ENCODE measurements at regions not wholly inside any gene's neighbourhood (a gene's known extent, or its start where the extent isn't known, plus 50 kb on each side); places are given as distances from the start of the nearest gene placed in this dataset.
"Not testable (repeated sequence)": the region's sequence is repeated elsewhere in the genome, so short reads cannot be mapped to it uniquely, and the experiment has no call there.

- no peaks in the 10 kb centered on the region for H3K9me3 ChIP-seq (ENCODE audit: insufficient read depth, low read length)
- no peak overlapping the region for H3K9ac ChIP-seq (ENCODE audit: insufficient read length, low read depth)
- DNase-seq (ENCODE audit: low read depth, low spot score), result no peak
- no peaks in the 10 kb centered on the region for H3K36me3 ChIP-seq (ENCODE audit: insufficient read depth, insufficient read length, low read length)
- no peaks in the 10 kb centered on the region for H3K27me3 ChIP-seq (ENCODE audit: insufficient read depth, insufficient read length)
- no peaks in the 10 kb centered on the region for H3K4me1 ChIP-seq (ENCODE audit: insufficient read depth, insufficient read length)
- no peak for TF ChIP-seq SUZ12 (IDR thresholded peaks at IDR 0.05; ENCODE audit: extremely low read depth, insufficient read depth, insufficient read length)
- no peak for TF ChIP-seq YY1 (IDR thresholded peaks at IDR 0.05; ENCODE audit: insufficient read depth, insufficient read length)
- TF ChIP-seq ZNF274 (IDR thresholded peaks at IDR 0.05; ENCODE audit: low read depth, low read length), result no peak
- no peak overlapping the region for H3K4me3 ChIP-seq (ENCODE audit: insufficient read length, low read depth)
These were observed 846.6 kb downstream of the MCTP2 start for GRCh38 chr15:95078003-95078402.

GRCh38 chr15:95080228-95080627, 848.9 kb downstream of the MCTP2 start:
- H3K4me1 ChIP-seq (ENCODE audit: insufficient read depth, insufficient read length); H3K9ac ChIP-seq (ENCODE audit: insufficient read length, low read depth); H3K36me3 ChIP-seq (ENCODE audit: insufficient read depth, insufficient read length, low read length); H3K4me3 ChIP-seq (ENCODE audit: insufficient read length, low read depth); H3K9me3 ChIP-seq (ENCODE audit: insufficient read depth, low read length); DNase-seq (ENCODE audit: low read depth, low spot score); H3K27me3 ChIP-seq (ENCODE audit: insufficient read depth, insufficient read length): not testable (repeated sequence)

GRCh38 chr15:95085056-95085455, 853.7 kb downstream of the MCTP2 start:
- DNase-seq (ENCODE audit: low read depth, low spot score), result no peak
- no peak overlapping the region for H3K9ac ChIP-seq (ENCODE audit: insufficient read length, low read depth)
- TF ChIP-seq YY1 (IDR thresholded peaks at IDR 0.05; ENCODE audit: insufficient read depth, insufficient read length) (no peak), ZNF274 (IDR thresholded peaks at IDR 0.05; ENCODE audit: low read depth, low read length) (no peak), SUZ12 (IDR thresholded peaks at IDR 0.05; ENCODE audit: extremely low read depth, insufficient read depth, insufficient read length) (no peak)
- H3K36me3 ChIP-seq (ENCODE audit: insufficient read depth, insufficient read length, low read length), result no peaks in the 10 kb centered on the region
- H3K27me3 ChIP-seq (ENCODE audit: insufficient read depth, insufficient read length), result no peaks in the 10 kb centered on the region
- H3K9me3 ChIP-seq (ENCODE audit: insufficient read depth, low read length), result 0 out of 2 replicates have a peak, but pooled peaks cover 3% of the 10 kb centered on the region
- no peak overlapping the region for H3K4me3 ChIP-seq (ENCODE audit: insufficient read length, low read depth)
- no peaks in the 10 kb centered on the region for H3K4me1 ChIP-seq (ENCODE audit: insufficient read depth, insufficient read length)

- TF ChIP-seq YY1 (IDR thresholded peaks at IDR 0.05; ENCODE audit: insufficient read depth, insufficient read length), result no peak
- TF ChIP-seq SUZ12 (IDR thresholded peaks at IDR 0.05; ENCODE audit: extremely low read depth, insufficient read depth, insufficient read length), result no peak
- no peak for TF ChIP-seq ZNF274 (IDR thresholded peaks at IDR 0.05; ENCODE audit: low read depth, low read length)
- no peak overlapping the region for H3K4me3 ChIP-seq (ENCODE audit: insufficient read length, low read depth)
- no peaks in the 10 kb centered on the region for H3K36me3 ChIP-seq (ENCODE audit: insufficient read depth, insufficient read length, low read length)
- no peak for DNase-seq (ENCODE audit: low read depth, low spot score)
- no peak overlapping the region for H3K9ac ChIP-seq (ENCODE audit: insufficient read length, low read depth)
- 0 out of 2 replicates have a peak, but pooled peaks cover 5% of the 10 kb centered on the region for H3K9me3 ChIP-seq (ENCODE audit: insufficient read depth, low read length)
- no peaks in the 10 kb centered on the region for H3K4me1 ChIP-seq (ENCODE audit: insufficient read depth, insufficient read length)
- no peaks in the 10 kb centered on the region for H3K27me3 ChIP-seq (ENCODE audit: insufficient read depth, insufficient read length)
These were observed 855.3 kb downstream of the MCTP2 start for GRCh38 chr15:95086531-95087252.

GRCh38 chr15:95087253-95087609, 855.9 kb downstream of the MCTP2 start:
- H3K27me3 ChIP-seq (ENCODE audit: insufficient read depth, insufficient read length), result no peaks in the 10 kb centered on the region
- H3K4me3 ChIP-seq (ENCODE audit: insufficient read length, low read depth), result no peak overlapping the region
- H3K36me3 ChIP-seq (ENCODE audit: insufficient read depth, insufficient read length, low read length), result no peaks in the 10 kb centered on the region
- no peaks in the 10 kb centered on the region for H3K4me1 ChIP-seq (ENCODE audit: insufficient read depth, insufficient read length)
- DNase-seq (ENCODE audit: low read depth, low spot score), result no peak
- no peak overlapping the region for H3K9ac ChIP-seq (ENCODE audit: insufficient read length, low read depth)
- H3K9me3 ChIP-seq (ENCODE audit: insufficient read depth, low read length), result 0 out of 2 replicates have a peak, but pooled peaks cover 5% of the 10 kb centered on the region
- TF ChIP-seq YY1 (IDR thresholded peaks at IDR 0.05; ENCODE audit: insufficient read depth, insufficient read length) (no peak), SUZ12 (IDR thresholded peaks at IDR 0.05; ENCODE audit: extremely low read depth, insufficient read depth, insufficient read length) (no peak), ZNF274 (IDR thresholded peaks at IDR 0.05; ENCODE audit: low read depth, low read length) (no peak)

GRCh38 chr15:95091444-95091843, 860.1 kb downstream of the MCTP2 start:
- TF ChIP-seq SUZ12 (IDR thresholded peaks at IDR 0.05; ENCODE audit: extremely low read depth, insufficient read depth, insufficient read length), result no peak
- TF ChIP-seq ZNF274 (IDR thresholded peaks at IDR 0.05; ENCODE audit: low read depth, low read length), result no peak
- no peak for TF ChIP-seq YY1 (IDR thresholded peaks at IDR 0.05; ENCODE audit: insufficient read depth, insufficient read length)
- Histone ChIP-seq H3K27me3 (ENCODE audit: insufficient read depth, insufficient read length) (no peaks in the 10 kb centered on the region), H3K9ac (ENCODE audit: insufficient read length, low read depth) (no peak overlapping the region), H3K4me1 (ENCODE audit: insufficient read depth, insufficient read length) (no peaks in the 10 kb centered on the region), H3K4me3 (ENCODE audit: insufficient read length, low read depth) (no peak overlapping the region), H3K9me3 (ENCODE audit: insufficient read depth, low read length) (0 out of 2 replicates have a peak, but pooled peaks cover 5% of the 10 kb centered on the region), H3K36me3 (ENCODE audit: insufficient read depth, insufficient read length, low read length) (no peaks in the 10 kb centered on the region)
- DNase-seq (ENCODE audit: low read depth, low spot score), result no peak

GRCh38 chr15:95095250-95095649, 863.9 kb downstream of the MCTP2 start:
- Histone ChIP-seq H3K9ac (ENCODE audit: insufficient read length, low read depth) (no peak overlapping the region), H3K9me3 (ENCODE audit: insufficient read depth, low read length) (0 out of 2 replicates have a peak, but pooled peaks cover under 1% of the 10 kb centered on the region), H3K4me3 (ENCODE audit: insufficient read length, low read depth) (no peak overlapping the region), H3K4me1 (ENCODE audit: insufficient read depth, insufficient read length) (no peaks in the 10 kb centered on the region), H3K36me3 (ENCODE audit: insufficient read depth, insufficient read length, low read length) (no peaks in the 10 kb centered on the region), H3K27me3 (ENCODE audit: insufficient read depth, insufficient read length) (no peaks in the 10 kb centered on the region)
- no peak for TF ChIP-seq YY1 (IDR thresholded peaks at IDR 0.05; ENCODE audit: insufficient read depth, insufficient read length)
- TF ChIP-seq SUZ12 (IDR thresholded peaks at IDR 0.05; ENCODE audit: extremely low read depth, insufficient read depth, insufficient read length), result no peak
- no peak for TF ChIP-seq ZNF274 (IDR thresholded peaks at IDR 0.05; ENCODE audit: low read depth, low read length)
- no peak for DNase-seq (ENCODE audit: low read depth, low spot score)
